Thoracic aorta (tissue), 2 donors: ENCODE measurements at regions not wholly inside any gene's neighbourhood (a gene's known extent, or its start where the extent isn't known, plus 50 kb on each side); places are given as distances from the start of the nearest gene placed in this dataset.

ENCODE experiments used
- ATAC-seq: fragments of 150-250 bp; one replicate; pipeline ENCODE4 v1.8.0; 2017; ENCODE audit warnings: low read depth; ENCODE audit not compliant: insufficient number of reproducible peaks, low FRiP score
- DNase-seq: peaks from one replicate; pipeline ENCODE4 v3.0.0-alpha.2; 2020; ENCODE audit warnings: low spot score
- H3K27ac ChIP-seq, 2 donors: fragments of 200-600 bp; sonication (generic); 1 replicate in 1 of 2; 2 replicates in 1 of 2; pipeline ENCODE4 v1.5.1; 2016; ENCODE audit warnings: mild to moderate bottlenecking in 2 of 2, moderate library complexity in 2 of 2
- H3K27me3 ChIP-seq: fragments of 200-600 bp; sonication (generic); replicated peaks from 2 replicates; pipeline ENCODE4 v1.6.0; 2016; ENCODE audit warnings: mild to moderate bottlenecking; ENCODE audit not compliant: insufficient read depth
- H3K36me3 ChIP-seq: fragments of 200-600 bp; sonication (generic); one replicate; pipeline ENCODE4 v1.5.1; 2016
- H3K4me1 ChIP-seq, 2 donors: fragments of 200-600 bp; sonication (generic); 1 replicate in 1 of 2; 2 replicates in 1 of 2; pipeline versions ENCODE4 v1.5.1 to v1.6.0; 2016; ENCODE audit warnings: low read depth in 2 of 2, mild to moderate bottlenecking in 1 of 2; ENCODE audit not compliant: control insufficient read depth in 1 of 2
- H3K4me3 ChIP-seq: fragments of 200-600 bp; sonication (generic); 2 replicates; pipeline ENCODE4 v1.5.1; 2016; ENCODE audit warnings: mild to moderate bottlenecking
- H3K9me3 ChIP-seq: fragments of 200-600 bp; sonication (generic); 2 replicates; pipeline ENCODE4 v1.5.1; 2016
- TF ChIP-seq, protein P1 (sequence below): fragments of 200-600 bp; sonication (generic); IDR thresholded peaks from one replicate; pipeline ENCODE4 v1.5.1; 2019; ENCODE audit warnings: antibody characterized with exemption

DNA sequence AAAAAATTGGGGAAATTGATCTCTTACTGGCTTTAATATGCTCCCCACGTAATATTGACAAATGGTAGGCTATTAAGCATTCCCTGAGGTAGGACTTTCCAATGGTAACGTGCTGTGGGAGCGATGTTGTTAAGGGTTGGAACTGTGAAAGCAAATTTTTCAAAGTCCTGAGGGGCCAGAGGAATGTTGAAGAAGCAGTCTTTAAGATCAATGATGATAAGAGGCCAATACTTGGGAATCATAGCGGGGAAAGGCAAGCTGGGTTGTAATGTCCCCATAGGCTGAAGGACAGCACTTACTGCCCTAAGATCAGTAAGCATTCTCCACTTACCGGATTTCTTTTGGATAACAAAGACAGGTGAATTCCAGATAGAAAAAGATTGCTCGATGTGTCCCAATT is 69.6 kb upstream of the ARL4D start:
- H3K4me3 ChIP-seq: no peak overlapping the region
- TF ChIP-seq, protein P1, sequence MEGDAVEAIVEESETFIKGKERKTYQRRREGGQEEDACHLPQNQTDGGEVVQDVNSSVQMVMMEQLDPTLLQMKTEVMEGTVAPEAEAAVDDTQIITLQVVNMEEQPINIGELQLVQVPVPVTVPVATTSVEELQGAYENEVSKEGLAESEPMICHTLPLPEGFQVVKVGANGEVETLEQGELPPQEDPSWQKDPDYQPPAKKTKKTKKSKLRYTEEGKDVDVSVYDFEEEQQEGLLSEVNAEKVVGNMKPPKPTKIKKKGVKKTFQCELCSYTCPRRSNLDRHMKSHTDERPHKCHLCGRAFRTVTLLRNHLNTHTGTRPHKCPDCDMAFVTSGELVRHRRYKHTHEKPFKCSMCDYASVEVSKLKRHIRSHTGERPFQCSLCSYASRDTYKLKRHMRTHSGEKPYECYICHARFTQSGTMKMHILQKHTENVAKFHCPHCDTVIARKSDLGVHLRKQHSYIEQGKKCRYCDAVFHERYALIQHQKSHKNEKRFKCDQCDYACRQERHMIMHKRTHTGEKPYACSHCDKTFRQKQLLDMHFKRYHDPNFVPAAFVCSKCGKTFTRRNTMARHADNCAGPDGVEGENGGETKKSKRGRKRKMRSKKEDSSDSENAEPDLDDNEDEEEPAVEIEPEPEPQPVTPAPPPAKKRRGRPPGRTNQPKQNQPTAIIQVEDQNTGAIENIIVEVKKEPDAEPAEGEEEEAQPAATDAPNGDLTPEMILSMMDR: no peak
- no peaks in the 10 kb centered on the region for H3K36me3 ChIP-seq
- DNase-seq (no peak), ATAC-seq (no peak)
- H3K9me3 ChIP-seq: no peaks in the 10 kb centered on the region
- H3K4me1 ChIP-seq: peaks cover 0 to 5% of the 10 kb centered on the region in 2 donors
- no peak overlapping the region for H3K27ac ChIP-seq
- H3K27me3 ChIP-seq: no peaks in the 10 kb centered on the region

GRCh38 chr17:43328650-43329049 is 70.1 kb upstream of the ARL4D start:
- Histone ChIP-seq H3K9me3 (no peaks in the 10 kb centered on the region), H3K4me3 (no peak overlapping the region), H3K36me3 (no peaks in the 10 kb centered on the region), H3K27me3 (no peaks in the 10 kb centered on the region), H3K27ac (no peak overlapping the region), H3K4me1 (peaks cover 0 to under 1% of the 10 kb centered on the region in 2 donors)
- no peak for DNase-seq
- TF ChIP-seq, protein P1: no peak
- ATAC-seq: no peak

- Histone ChIP-seq H3K4me3 (no peak overlapping the region), H3K27ac (no peak overlapping the region), H3K36me3 (no peaks in the 10 kb centered on the region), H3K4me1 (no peaks in the 10 kb centered on the region), H3K27me3 (no peaks in the 10 kb centered on the region), H3K9me3 (no peaks in the 10 kb centered on the region)
- TF ChIP-seq, protein P1: no peak
- ATAC-seq (no peak), DNase-seq (no peak)
Measured at GRCh38 chr17:43327834-43328420, 70.9 kb upstream of the ARL4D start.

DNA sequence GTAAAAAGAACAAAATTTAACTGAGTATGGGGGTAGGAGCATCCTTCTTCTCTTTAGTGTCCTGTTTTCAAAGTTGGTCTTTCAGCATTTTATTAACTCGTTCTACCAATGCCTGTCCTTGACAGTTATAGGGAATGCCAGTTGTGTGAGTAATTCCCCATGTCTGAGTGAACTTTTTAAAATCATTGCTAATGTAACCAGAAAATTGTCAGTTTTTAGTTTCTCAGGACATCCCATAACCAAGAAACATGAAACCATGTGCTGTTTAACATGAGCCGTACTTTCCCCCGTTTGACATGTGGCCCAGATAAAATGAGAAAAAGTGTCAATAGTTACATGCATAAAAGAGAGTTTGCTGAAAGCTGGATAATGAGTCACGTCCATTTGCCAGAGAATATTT is 71.4 kb upstream of the ARL4D start:
- H3K27ac ChIP-seq: no peak overlapping the region
- no peak overlapping the region for H3K4me3 ChIP-seq
- DNase-seq (no peak), ATAC-seq (no peak)
- no peaks in the 10 kb centered on the region for H3K36me3 ChIP-seq
- no peaks in the 10 kb centered on the region for H3K4me1 ChIP-seq
- no peaks in the 10 kb centered on the region for H3K27me3 ChIP-seq
- TF ChIP-seq, protein P1: no peak
- no peaks in the 10 kb centered on the region for H3K9me3 ChIP-seq

DNA sequence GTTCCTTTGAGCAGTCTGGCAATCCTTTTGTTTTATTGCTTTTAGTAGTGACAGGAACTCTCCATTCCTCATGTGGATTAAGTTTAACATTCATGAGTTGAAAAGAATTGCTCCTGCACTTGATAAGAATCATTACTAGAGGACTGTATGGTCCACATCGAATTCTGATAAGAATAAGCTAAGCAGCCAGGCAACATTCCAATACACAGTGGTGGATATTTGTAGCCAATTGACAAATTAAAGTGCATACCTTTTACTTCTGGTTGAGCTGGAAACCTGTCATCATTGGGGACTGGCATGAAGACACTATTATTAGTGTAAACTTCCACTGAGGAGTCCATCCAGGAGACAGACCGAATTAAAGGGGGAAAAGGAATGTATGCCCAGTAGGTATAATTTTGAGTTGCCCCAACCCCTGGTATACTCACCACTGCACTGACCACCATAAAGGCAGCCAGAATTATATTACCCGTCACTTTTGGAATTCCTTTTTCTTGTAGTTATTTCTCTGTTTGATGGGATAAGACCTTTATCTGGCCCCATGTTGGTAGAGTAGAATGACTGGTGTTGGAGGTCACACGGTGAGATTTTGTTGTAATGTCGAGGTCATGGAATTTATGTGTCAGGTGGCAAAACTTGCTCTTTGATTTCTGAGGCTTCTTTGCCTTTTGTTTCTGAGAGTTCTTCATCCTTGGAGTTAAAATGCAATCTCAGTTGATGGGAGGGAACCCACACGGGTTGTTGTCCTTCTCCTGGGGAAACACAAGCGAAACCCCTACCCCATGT is 72.1 kb upstream of the ARL4D start:
- H3K27me3 ChIP-seq: no peaks in the 10 kb centered on the region
- no peak for ATAC-seq
- H3K27ac ChIP-seq: no peak overlapping the region
- TF ChIP-seq, protein P1: no peak
- no peak for DNase-seq
- H3K4me1 ChIP-seq: no peaks in the 10 kb centered on the region
- no peaks in the 10 kb centered on the region for H3K36me3 ChIP-seq
- no peak overlapping the region for H3K4me3 ChIP-seq
- H3K9me3 ChIP-seq: no peaks in the 10 kb centered on the region
